ENCODE measurements at regions not wholly inside any gene's neighbourhood (a gene's known extent, or its start where the extent isn't known, plus 50 kb on each side); places are given as distances from the start of the nearest gene placed in this dataset.

DNA sequence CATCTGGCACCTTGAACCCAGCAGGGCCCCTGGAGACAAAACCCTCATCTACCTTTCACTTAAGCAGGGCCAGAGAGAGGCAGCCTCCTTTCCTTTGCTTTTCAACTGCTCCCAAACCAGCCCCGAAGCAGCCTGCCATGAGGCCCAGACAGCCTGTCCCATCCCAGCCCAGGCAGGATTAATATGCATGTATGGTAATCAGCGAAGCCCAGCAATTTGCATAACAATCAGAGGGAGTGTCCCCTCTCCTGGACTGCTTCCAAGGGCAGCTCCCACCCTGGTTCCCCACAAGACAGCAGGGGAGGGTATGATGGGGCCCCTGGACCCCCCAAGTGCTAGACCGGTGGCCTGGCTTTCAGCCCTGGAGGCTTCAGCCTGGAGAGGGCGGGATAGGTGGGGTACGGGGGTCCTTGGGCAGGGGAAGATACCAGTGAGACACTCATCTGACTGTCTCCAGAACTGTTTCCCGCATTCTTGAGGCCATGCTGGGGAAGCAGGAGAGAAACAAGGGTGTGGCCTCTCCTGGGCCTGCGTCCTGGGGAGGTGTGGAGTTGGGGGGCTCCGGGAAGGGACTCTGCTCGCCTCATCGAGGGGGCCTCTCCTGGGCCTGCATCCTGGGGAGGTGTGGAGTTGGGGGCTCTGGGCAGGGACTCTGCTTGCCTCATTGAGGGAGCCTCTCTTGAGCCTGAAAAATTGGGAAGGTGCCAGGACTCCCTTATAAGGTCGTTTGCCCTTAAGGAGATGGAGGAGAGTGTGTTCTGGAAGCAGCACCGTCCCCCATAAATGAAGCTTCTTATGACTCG lies 93.2 kb upstream of the PRR5 start:
- no peak for TF ChIP-seq POLR2A (IDR thresholded peaks at IDR 0.05; ENCODE audit: low read length)
- TF ChIP-seq, protein P1, sequence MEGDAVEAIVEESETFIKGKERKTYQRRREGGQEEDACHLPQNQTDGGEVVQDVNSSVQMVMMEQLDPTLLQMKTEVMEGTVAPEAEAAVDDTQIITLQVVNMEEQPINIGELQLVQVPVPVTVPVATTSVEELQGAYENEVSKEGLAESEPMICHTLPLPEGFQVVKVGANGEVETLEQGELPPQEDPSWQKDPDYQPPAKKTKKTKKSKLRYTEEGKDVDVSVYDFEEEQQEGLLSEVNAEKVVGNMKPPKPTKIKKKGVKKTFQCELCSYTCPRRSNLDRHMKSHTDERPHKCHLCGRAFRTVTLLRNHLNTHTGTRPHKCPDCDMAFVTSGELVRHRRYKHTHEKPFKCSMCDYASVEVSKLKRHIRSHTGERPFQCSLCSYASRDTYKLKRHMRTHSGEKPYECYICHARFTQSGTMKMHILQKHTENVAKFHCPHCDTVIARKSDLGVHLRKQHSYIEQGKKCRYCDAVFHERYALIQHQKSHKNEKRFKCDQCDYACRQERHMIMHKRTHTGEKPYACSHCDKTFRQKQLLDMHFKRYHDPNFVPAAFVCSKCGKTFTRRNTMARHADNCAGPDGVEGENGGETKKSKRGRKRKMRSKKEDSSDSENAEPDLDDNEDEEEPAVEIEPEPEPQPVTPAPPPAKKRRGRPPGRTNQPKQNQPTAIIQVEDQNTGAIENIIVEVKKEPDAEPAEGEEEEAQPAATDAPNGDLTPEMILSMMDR (IDR thresholded peaks at IDR 0.05): no peak
- TF ChIP-seq JUN (IDR thresholded peaks at IDR 0.05): no peak
- no peak for TF ChIP-seq MYC (IDR thresholded peaks at IDR 0.05; ENCODE audit: borderline replicate concordance, low read length)
- TF ChIP-seq, protein P2, sequence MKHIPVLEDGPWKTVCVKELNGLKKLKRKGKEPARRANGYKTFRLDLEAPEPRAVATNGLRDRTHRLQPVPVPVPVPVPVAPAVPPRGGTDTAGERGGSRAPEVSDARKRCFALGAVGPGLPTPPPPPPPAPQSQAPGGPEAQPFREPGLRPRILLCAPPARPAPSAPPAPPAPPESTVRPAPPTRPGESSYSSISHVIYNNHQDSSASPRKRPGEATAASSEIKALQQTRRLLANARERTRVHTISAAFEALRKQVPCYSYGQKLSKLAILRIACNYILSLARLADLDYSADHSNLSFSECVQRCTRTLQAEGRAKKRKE (CRISPR knock-in tag; IDR thresholded peaks at IDR 0.05; ENCODE audit: low read depth): no peak
- TF ChIP-seq, protein P3, sequence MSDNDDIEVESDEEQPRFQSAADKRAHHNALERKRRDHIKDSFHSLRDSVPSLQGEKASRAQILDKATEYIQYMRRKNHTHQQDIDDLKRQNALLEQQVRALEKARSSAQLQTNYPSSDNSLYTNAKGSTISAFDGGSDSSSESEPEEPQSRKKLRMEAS (IDR thresholded peaks at IDR 0.05): no peak
- TF ChIP-seq CHD2 (IDR thresholded peaks at IDR 0.05; ENCODE audit: low read length, partially characterized antibody): no peak
- TF ChIP-seq EP300 (IDR thresholded peaks at IDR 0.05): no peak
